ENCODE measurements at regions not wholly inside any gene's neighbourhood (a gene's known extent, or its start where the extent isn't known, plus 50 kb on each side); places are given as distances from the start of the nearest gene placed in this dataset.

- TF ChIP-seq ETV6 (CRISPR knock-in tag; IDR thresholded peaks at IDR 0.05) = no peak
- no peak for TF ChIP-seq NR3C1 (CRISPR knock-in tag; conservative IDR thresholded peaks at IDR 0.05; ENCODE audit: low read depth)
- TF ChIP-seq CTCF (IDR thresholded peaks at IDR 0.05) = no peak
- no peak for TF ChIP-seq ATF2 (CRISPR knock-in tag; IDR thresholded peaks at IDR 0.05; ENCODE audit: borderline replicate concordance, low read depth)
- no peak for TF ChIP-seq MAX (CRISPR knock-in tag; IDR thresholded peaks at IDR 0.05)
- no peak for TF ChIP-seq MXD4 (CRISPR knock-in tag; IDR thresholded peaks at IDR 0.05; ENCODE audit: borderline replicate concordance)
- no peak for TF ChIP-seq AFF4 (CRISPR knock-in tag; IDR thresholded peaks at IDR 0.05; ENCODE audit: borderline replicate concordance)
- no peak for TF ChIP-seq USF2 (CRISPR knock-in tag; IDR thresholded peaks at IDR 0.05)
- TF ChIP-seq USF1 (CRISPR knock-in tag; IDR thresholded peaks at IDR 0.05) = no peak
- no peak for TF ChIP-seq ZNF423 (CRISPR knock-in tag; IDR thresholded peaks at IDR 0.05)
- no peak for TF ChIP-seq TCF7 (CRISPR knock-in tag; IDR thresholded peaks at IDR 0.05; ENCODE audit: low read depth)
Observed at GRCh38 chr11:134995741-134996140, 583.7 kb upstream of the B3GAT1 start.

Measured in WTC11 (cell line).